GM04504 (cell line): ENCODE measurements at regions not wholly inside any gene's neighbourhood (a gene's known extent, or its start where the extent isn't known, plus 50 kb on each side); places are given as distances from the start of the nearest gene placed in this dataset.
"Not testable (repeated sequence)": the region's sequence is repeated elsewhere in the genome, so short reads cannot be mapped to it uniquely, and the experiment has no call there.

Experiments
- DNase-seq: peaks from one replicate; pipeline ENCODE4 v3.0.0-alpha.2; 2012; ENCODE audit warnings: low read depth

DNA sequence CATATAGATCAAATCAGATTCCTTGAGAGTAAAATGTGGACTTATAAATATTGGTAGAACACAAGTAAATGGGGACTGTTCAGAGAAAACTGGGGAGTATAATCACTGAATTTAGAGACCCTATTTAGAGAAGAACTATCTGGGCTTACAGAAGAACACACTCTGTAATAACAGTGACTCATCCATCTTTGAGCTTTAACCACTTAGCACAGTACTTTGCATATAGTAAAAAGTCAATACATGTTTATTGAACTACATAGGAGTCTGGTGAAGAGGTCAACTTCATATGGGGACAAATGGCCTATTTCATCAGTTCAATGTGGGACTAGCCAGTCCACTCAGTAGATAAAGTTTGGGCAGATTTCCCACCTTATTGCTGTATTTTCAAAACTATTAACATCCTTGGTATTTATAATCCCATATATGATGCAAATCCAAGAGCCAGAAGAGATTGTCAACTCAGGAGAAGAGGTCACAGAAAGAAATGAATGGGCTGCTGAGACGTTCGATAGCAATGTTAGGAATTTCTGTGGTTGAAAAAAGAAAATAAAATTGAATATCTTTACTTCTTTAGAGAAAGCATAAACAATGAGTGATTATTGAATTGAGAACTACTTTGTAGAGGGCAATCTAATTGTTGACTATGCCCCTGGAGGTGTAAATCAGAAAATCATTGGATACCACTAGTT, 119.3 kb upstream of the CACNA2D1 start:
- DNase-seq, result no peak

DNA sequence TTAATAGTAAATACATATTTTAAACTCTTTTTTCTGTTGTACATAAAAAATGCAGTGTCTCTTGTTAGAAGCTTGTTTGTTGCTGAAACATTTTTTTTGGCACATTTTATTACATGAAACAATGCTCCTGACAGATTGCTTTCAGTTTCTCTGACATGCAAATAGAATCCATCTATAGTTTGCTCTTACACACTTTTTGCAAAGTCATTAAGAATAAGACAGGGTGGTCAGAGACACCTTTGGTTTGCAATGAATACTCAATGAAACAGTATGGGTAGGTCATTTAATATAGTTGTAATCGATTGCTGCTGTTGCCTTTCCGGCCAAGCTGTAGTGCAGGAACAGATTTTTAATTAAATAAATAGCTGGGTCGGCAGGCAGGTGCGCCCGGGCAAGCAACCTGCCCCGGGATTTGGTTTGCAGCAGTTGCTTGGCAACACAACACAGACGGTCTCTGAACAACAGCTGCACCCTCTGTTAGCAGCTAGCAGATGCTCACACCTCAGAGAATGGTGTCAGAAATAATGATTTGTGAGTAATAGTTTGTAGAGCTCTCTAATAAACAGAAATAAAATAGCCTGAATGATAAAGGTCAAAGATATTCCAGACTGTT, 115.7 kb upstream of the CACNA2D1 start:
- no peak for DNase-seq

DNA sequence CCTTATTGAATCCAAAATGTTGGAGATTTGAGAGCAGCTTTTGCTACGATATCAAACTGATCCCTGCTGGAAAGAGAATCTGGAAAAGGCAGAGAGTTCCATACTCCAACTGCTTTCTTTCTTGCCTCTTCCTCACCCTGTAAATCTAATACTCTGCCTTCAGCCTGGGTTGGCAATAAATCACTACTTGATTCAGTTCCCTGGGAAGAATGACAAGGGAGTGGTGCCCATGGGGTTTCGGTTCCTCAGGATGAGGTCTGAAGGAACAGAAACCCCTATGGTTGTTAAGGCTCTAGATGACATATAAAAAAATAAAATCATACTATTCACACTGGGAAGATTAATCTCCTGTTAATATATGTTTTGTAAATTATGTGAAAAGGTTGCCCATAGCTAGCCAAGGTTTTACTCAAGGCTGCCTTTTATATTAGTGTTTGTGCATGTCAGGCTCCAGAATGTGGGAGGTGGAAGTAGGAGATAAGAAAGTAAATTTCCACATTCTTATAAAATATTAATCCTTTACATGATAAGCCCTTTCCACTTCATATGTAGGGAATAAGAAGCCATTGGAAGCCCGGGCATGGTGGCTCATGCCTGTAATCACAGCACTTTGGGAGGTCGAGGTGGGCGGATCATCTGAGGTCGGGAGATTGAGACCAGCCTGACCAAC, 106.2 kb upstream of the CACNA2D1 start:
- no peak for DNase-seq

DNA sequence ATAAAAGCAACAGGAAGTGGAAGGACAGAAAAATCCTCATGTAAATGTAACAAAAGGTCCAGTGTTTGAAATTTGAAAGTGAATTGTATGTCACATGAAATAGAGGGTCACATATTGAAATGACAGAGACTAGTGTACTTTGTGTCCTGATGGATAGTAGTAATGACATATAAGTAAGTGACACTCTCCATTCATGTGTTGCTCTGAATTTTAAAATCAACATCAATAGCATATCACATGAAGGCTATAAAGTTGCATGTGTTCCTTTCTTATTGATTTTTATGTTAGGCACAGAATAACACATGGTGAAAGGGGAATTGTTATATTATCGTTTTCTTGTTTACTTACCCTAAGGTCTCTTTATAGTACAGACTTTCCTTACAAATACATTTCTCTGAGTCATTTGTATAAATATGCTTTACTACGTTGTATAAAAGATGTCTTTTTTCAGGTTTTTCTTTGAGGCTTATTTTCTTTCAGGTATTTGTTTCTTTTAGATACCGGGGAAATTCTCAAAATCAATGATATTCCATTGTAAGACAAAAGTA, 104.6 kb upstream of the CACNA2D1 start:
- no peak for DNase-seq

DNA sequence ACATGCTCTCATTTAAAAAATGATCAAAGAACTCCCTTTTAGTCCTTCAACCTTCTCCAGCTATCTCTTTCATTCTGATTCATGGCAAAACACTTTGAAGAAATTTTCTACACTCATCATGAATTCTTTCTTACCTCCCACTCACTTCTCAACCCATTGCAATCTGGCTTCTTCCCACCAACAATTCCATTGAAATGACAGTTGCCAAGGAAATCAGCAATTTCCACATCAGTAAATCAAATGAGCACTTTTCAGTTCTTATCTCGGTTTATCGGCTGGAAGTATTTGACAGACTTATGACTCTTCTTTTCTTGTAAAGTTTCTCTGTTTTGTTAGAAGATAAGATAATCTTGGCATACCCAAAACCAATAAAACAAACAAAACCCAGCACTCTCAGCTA, 99.1 kb upstream of the CACNA2D1 start:
- DNase-seq, result peak; percentile 32

DNA sequence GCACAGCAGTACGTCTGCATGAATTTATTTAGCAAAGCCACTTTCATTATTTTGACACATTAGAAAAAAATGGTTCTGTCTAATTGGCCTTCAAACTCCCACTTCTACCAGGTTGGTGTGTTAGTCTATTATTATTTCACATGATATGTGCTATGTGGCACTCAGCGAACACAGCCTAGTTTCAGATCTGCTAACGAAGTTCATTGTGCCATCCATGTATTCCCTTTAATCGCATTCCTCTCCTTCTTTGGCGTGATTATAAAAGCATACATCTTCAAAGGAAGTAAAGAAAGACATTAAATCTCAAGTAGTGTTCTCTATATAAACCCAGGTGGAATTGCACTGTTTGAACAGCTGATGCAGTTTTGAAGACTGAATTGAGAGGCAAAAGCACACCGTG, 96.4 kb upstream of the CACNA2D1 start:
- DNase-seq, result no peak

DNA sequence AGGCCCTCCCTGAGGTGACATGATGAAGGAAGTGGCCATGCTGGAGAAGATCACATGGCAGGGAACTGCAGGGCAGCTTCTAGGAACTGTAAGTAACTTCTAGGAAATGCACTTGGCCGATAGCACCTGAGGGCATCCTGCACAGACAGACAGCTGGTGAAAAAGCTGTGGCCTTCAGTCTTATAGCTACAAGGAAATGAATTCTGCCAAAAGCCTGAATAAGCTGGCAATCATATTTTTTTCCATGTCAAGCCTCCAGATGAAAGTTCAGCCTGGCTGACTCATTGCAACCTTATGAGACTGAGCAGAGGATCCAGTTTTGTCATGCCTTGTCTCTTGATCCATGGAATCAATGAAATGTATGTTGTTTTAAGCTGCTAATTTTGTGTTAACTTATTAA, 91.1 kb upstream of the CACNA2D1 start:
- peak; percentile 17 for DNase-seq

DNA sequence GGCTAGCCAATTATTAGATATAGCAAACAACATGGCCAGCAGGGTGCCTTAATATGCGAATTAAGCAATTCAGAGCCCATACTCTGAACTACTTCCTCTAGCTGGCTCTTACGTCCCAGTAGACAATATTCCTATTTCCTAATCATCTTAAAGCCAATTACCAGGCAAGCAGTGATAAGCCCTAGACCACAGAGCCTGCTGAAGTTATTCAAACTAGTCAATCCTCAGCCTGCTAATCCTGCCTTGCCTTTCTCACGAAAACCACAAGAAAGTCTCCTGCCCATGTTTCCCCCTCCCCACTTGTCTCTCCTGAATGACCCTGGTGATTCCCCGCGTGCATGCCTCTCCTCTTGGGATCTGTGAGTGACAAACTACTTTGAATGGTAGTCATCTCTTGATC, 86.8 kb upstream of the CACNA2D1 start:
- DNase-seq, result no peak

DNA sequence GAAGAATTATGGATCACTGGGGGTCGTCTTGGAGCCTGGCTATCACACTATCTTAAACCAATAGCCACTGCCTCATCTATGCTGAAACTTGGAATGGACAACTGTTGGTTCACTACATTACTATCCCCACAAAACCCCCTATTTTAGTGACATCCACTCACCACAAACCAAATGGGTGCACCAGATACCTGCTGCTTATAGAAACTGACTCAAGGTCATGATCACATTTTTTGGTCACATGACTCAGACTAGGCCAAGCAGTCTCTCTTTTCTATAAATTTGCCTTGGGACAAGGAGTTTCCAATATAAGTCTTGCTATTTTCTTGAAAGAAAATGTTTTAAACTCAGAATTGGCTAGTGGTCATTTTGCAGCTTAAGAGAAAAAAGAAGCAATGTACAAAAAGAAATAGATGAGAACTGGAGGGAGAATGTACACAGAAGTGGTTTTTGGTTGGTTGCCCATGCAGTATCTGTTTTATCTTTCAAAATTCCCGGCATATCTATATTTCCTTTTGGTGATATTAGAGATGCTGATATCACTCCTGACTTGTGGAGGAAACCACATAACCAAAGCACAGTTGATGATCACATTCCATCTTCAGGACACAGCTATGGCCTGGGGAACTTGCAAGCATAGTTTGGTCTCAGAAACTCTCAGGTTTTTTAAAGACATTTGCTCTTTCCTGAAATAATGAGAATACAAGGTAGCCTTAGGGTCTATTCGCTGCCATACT, 85.2 kb upstream of the CACNA2D1 start:
- DNase-seq, result no peak

DNA sequence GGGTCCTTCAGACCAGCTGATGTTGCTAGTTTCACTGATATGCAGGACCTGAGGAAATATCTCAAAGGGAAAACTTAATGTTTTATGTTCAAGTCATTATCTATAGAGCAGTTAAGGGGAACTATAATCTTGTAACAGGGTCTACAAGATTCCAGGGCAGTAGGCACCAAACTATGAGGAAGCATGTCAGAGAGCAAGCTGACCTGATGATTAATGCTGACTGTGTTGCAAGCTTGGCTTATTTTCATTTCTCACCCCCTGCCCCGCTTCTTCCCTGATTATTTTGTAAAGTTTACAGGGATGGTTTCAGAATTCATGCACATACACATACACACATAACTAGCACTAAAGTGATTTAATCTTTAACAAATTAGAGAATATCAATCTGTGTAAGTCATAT, 84.3 kb upstream of the CACNA2D1 start:
- no peak for DNase-seq

DNA sequence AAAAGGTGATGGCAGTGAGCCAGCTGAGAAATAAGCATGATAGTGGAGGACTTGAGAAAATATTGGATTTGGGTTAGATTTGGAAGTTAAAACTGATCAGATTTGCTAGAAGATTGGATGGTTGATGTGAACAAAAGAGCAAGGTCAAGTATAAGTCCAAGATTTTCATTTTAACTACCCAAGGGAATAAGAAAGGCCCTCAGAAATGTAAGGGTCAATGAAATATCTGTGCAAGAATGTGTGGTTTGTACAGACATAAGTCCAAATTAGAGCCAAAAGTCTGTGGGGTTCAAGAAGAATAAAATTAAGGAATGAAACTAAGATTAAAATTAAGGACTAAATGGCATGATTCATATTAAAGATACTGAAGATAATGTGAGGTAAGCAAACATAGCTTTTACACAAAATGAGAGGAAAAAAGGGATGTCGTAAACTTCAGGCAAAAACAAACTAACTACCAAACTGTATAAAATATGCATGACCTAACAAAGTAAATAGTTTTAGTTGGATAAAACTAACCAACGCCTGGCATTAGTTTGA, 78.4 kb upstream of the CACNA2D1 start:
- DNase-seq, result no peak

DNA sequence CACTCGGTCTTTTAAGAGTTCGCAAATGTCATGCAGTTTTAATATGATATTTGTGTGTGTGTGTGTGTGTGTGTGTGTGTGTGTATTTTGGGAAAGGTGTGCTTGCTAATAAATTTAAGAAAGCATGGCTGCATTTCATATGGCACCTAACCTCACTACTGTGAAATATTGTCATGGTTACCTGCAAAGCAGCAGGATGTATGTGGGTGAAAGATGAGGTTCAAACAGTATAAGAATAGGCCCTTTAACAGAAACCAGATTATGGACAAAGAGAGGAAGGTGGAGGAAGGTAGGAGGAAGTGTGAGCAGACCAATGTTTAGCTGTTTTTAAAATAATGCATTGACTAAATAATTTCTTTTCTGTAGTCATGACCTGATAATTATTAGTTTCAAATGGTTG, 73.5 kb upstream of the CACNA2D1 start:
- DNase-seq, result no peak

DNA sequence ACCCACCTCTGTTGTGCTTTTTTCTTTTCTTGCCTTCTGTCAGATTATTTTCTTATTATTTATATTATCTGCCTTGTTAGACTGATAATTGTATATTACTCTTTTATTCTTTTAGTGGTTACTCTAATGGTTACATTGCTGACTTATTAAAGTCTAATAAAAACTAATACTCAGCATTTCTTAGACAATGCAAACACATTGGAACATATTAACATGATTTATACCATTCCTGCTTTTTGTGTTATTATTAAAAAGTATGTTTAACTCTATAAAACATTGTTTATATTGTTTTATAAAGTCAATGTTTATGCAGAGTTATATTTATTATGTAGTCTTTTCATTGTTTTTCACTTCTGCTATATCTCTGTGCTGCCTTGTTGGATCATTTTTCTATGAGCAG, 68.0 kb upstream of the CACNA2D1 start:
- DNase-seq, result no peak

DNA sequence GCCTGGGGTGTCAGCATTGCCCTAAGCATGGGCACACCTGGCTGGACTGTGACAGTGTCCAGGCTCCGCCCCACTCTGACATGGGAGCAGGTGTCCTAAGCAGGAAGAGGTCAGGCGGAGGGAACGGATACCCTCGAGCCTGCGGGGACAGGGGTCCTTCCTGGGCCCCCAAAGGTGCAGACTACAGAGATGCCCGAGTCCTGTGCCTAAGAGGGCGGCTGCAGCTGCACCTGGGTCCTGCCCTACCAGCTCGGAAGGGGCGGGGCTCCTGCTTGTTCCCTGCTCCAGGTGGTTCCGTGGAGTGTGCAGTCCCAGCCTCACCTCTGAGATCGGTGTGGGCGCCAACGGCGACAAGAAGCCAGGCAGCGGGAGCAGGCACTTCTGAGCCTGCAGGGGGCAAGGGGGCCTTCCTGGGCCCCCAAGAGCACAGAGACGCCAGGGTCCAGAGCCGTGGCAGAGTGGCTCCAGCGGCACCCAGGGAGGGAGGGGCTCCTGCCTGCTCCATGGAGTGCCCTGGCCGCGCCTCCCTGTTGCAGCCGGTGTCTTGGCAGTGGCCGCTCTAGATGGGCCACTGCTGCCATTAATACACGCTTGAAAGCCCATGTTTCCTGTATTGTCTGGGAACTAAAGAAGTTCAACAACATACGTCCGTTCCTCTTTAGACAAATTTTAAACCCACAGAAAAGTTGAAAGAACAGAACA, 64.5 kb upstream of the CACNA2D1 start:
- no peak for DNase-seq

DNA sequence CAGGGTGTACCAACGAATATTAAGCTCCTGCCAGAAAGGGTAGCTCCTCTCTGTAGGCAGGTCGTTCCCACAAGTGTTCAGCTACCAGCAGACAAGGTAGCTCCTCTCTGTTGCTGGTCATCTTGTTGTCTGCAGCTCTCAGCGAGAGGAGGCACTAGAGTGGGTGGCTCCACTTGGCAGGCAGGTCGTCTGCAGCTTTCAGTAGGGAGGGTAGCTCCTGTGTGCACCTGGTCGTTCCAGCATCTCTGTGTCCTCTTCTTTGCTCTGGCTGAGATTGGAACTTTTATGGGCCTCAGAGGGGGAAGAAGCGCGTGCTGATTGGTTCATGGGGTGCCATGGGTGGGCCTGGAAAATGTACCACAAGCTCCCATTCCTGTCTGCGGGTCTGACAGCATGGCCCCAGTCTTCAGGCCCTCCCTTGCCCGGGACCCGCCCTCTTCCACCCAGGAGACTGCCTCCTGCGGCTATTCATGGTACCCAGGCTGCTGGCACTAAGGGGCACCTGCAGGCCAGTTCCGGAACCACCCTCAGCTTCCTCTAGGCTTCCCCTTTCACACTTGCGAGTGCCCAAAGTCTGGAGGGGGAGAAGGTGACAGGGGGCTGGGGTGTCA, 63.9 kb upstream of the CACNA2D1 start:
- DNase-seq, result no peak

DNA sequence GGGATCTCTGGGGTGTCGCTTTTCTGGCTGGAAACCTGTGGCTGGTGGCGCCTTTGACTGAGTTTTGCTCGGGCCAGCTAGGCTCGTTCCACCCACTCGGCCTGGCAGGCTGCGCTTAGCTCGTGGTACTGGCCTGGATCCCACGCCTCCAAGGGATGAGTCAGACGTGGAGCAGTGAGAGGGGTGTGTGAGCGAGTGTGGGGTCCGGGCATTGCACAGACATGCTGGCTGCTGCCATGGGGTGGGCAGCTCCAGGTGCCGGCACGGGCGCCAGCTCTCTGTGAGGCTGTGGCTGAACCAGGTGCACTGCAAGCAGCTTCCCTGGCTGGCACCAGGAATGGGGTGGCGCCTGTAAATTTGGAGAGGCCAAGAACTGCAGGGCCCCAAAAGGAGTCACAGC, 63.1 kb upstream of the CACNA2D1 start:
- no peak for DNase-seq

DNA sequence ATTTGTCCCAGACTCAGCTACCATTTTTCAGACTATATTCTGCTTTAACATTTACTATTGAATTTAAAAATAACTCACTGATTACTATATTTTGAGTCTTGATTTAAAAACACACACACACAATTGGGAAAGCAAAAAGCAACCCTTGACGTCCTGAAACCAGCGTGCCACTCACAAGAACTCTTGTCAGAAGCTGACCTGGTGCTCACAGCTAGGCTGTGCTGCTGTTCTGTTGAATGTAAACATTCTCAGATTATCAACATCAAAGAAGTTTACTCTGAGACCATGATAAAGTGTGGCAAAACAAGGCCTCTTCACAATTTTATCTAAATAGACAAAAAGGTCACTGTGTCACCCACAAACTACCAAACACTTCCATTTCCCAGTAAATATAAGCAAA, 62.6 kb upstream of the CACNA2D1 start:
- DNase-seq, result no peak

DNA sequence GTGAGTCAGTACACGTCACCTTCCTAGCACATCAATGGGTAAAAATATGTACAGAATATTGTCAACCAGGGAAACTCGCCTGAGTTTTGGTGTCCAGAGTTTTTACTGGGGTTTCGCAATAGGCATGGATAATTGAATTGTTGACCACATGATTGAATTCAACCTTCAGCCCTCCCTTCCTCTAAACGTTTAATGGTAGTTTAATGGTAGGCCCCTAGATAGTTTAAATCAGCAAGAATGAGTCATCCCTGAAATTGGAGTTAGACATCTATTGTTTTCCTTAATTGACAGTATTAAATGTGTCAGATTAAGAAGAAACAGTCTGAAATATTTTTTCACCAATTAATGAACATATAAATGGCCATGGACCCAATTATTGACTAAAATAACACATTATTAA, 57.8 kb upstream of the CACNA2D1 start:
- DNase-seq, result no peak

DNA sequence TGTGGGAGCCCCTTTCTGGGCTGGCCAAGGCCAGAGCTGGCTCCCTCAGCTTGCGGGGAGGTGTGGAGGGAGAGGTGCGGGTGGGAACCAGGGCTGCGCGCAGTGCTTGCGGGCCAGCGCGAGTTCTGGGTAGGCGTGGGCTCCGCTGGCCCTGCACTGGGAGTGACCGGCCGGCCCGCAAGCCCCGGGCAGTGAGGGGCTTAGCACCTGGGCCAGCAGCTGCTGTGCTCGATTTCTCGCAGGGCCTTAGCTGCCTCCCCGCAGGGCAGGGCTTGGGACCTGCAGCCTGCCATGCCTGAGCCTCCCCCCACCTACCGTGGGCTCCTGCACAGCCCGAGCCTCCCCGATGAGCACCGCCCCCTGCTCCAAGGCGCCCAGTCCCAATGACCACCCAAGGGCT, 56.0 kb upstream of the CACNA2D1 start:
- not testable (repeated sequence) for DNase-seq

DNA sequence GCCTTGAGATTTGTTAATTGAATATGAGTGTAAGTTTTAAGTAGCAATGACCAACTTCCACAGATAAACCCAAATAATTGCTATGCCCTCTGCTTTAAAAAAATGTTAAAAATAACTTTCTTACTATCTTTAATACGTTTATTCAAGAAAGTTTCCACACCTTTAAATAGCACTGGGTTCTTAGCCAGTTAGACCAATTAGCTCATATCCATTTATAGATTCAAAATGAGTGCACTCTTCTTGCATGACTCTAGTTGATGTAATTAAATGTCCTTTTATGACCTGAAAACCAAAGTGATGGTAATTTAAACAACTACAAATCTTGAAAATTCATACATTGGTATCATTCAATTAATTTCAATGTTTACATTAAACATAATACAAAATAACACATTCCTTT, 50.8 kb upstream of the CACNA2D1 start:
- no peak for DNase-seq
